ENCODE measurements at regions not wholly inside any gene's neighbourhood (a gene's known extent, or its start where the extent isn't known, plus 50 kb on each side); places are given as distances from the start of the nearest gene placed in this dataset.

DNA sequence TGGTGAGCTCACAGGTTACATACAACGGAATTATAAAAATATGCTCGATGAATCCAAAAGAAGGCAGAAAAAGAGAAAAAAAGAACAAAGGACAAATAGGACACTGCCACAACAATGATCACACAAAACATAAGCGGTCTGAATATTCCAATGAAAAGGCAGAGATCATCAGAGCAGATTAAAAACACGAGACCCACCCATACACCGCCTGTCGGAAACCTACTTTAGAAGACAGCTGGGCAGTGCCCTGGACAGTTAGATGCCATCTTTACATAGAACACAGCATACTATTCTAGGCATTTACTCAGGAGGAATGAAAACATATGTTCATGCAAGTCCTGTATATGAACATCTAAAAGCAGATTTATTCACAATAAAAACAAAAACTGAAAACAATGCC lies 204.1 kb downstream of the TTLL2 start:
- TF ChIP-seq, protein P1, sequence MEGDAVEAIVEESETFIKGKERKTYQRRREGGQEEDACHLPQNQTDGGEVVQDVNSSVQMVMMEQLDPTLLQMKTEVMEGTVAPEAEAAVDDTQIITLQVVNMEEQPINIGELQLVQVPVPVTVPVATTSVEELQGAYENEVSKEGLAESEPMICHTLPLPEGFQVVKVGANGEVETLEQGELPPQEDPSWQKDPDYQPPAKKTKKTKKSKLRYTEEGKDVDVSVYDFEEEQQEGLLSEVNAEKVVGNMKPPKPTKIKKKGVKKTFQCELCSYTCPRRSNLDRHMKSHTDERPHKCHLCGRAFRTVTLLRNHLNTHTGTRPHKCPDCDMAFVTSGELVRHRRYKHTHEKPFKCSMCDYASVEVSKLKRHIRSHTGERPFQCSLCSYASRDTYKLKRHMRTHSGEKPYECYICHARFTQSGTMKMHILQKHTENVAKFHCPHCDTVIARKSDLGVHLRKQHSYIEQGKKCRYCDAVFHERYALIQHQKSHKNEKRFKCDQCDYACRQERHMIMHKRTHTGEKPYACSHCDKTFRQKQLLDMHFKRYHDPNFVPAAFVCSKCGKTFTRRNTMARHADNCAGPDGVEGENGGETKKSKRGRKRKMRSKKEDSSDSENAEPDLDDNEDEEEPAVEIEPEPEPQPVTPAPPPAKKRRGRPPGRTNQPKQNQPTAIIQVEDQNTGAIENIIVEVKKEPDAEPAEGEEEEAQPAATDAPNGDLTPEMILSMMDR (IDR thresholded peaks at IDR 0.05), result no peak
- TF ChIP-seq POLR2A (IDR thresholded peaks at IDR 0.05) (no peak), POLR2AphosphoS5 (IDR thresholded peaks at IDR 0.05) (no peak)
